GM23338 (cell line): ENCODE measurements at regions not wholly inside any gene's neighbourhood (a gene's known extent, or its start where the extent isn't known, plus 50 kb on each side); places are given as distances from the start of the nearest gene placed in this dataset.
"Not testable (repeated sequence)": the region's sequence is repeated elsewhere in the genome, so short reads cannot be mapped to it uniquely, and the experiment has no call there.

Experiments
- ATAC-seq: fragments of 200-7000 bp; cut with Tn5 transposase; 3 replicates; pipeline ENCODE4 v1.9.1; 2020
- DNase-seq: peaks from one replicate; pipeline ENCODE4 v3.0.0-alpha.2; 2015; ENCODE audit warnings: low spot score
- H2AFZ ChIP-seq: fragments of 200-600 bp; sonication (generic); 2 replicates; pipeline ENCODE4 v1.8.0; 2016; ENCODE audit warnings: antibody characterized with exemption, mild to moderate bottlenecking, moderate library complexity
- H3F3A ChIP-seq: fragments of 200-600 bp; sonication (generic); replicated peaks from 2 replicates; pipeline ENCODE4 v1.8.0; 2017; ENCODE audit warnings: antibody characterized with exemption, mixed run types, low read depth
- H3K27ac ChIP-seq: fragments of 200-600 bp; sonication (generic); 2 replicates; pipeline ENCODE4 v1.6.1; 2016; ENCODE audit warnings: low read depth
- H3K27me3 ChIP-seq: fragments of 200-600 bp; sonication (generic); 2 replicates; pipeline ENCODE4 v1.8.0; 2016; ENCODE audit warnings: mild to moderate bottlenecking, mixed run types, moderate library complexity; ENCODE audit not compliant: insufficient read depth
- H3K36me3 ChIP-seq: fragments of 200-600 bp; sonication (generic); 2 replicates; pipeline ENCODE4 v1.8.0; 2016; ENCODE audit warnings: mild to moderate bottlenecking; ENCODE audit not compliant: insufficient read depth
- H3K4me1 ChIP-seq: fragments of 200-600 bp; sonication (generic); 2 replicates; pipeline ENCODE4 v1.8.0; 2016; ENCODE audit warnings: mild to moderate bottlenecking, moderate library complexity; ENCODE audit not compliant: insufficient read depth
- H3K4me2 ChIP-seq: fragments of 200-600 bp; sonication (generic); 2 replicates; pipeline ENCODE4 v1.7.1; 2017; ENCODE audit warnings: mixed run types
- H3K4me3 ChIP-seq: fragments of 200-600 bp; sonication (generic); 2 replicates; pipeline ENCODE4 v1.6.1; 2016; ENCODE audit warnings: mixed run types
- H3K79me2 ChIP-seq: fragments of 200-600 bp; sonication (generic); replicated peaks from 2 replicates; pipeline ENCODE4 v1.8.0; 2017; ENCODE audit warnings: mild to moderate bottlenecking; ENCODE audit not compliant: insufficient read depth
- H3K9me2 ChIP-seq: fragments of 200-600 bp; sonication (generic); 2 replicates; pipeline ENCODE4 v1.8.0; 2017; ENCODE audit not compliant: insufficient read depth
- H4K20me1 ChIP-seq: fragments of 200-600 bp; sonication (generic); replicated peaks from 2 replicates; pipeline ENCODE4 v1.8.0; 2017; ENCODE audit warnings: mild to moderate bottlenecking; ENCODE audit not compliant: insufficient read depth
- H3K27ac Mint-ChIP-seq: 2 replicates; pipeline ENCODE4 v1.8.0; 2020; ENCODE audit warnings: inconsistent platforms, mild to moderate bottlenecking, moderate library complexity, mixed read lengths
- H3K27me3 Mint-ChIP-seq: 3 replicates; pipeline ENCODE4 v1.8.0; 2022; ENCODE audit warnings: low read depth, mild to moderate bottlenecking, moderate library complexity, mixed read lengths, inconsistent platforms; ENCODE audit not compliant: insufficient read depth, poor library complexity
- H3K36me3 Mint-ChIP-seq: 3 replicates; pipeline ENCODE4 v1.8.0; 2021; ENCODE audit warnings: low read depth, mild to moderate bottlenecking, inconsistent platforms, moderate library complexity, mixed read lengths
- H3K4me1 Mint-ChIP-seq: 3 replicates; pipeline ENCODE4 v1.8.0; 2020; ENCODE audit warnings: mild to moderate bottlenecking, inconsistent platforms, mixed read lengths
- H3K4me3 Mint-ChIP-seq: 3 replicates; pipeline ENCODE4 v1.8.0; 2021; ENCODE audit warnings: moderate library complexity, mild to moderate bottlenecking, inconsistent platforms, mixed read lengths
- H3K9me3 Mint-ChIP-seq: 3 replicates; pipeline ENCODE4 v1.8.0; 2020; ENCODE audit warnings: moderate library complexity, mild to moderate bottlenecking, inconsistent platforms, mixed read lengths
- CREB1 ChIP-seq: fragments of 250-450 bp; sonication (Bioruptor Pico); IDR thresholded peaks from 2 replicates; pipeline ENCODE4 v1.5.0; 2020; ENCODE audit warnings: low read depth, mild to moderate bottlenecking, moderate library complexity
- ETS1 ChIP-seq: IDR thresholded peaks from 2 replicates; pipeline ENCODE4 v1.6.1; 2016; ENCODE audit warnings: antibody characterized with exemption
- EZH2 ChIP-seq: fragments of 200-600 bp; sonication (generic); IDR thresholded peaks from one replicate; pipeline ENCODE4 v1.8.0; 2017; ENCODE audit warnings: antibody characterized with exemption, mild to moderate bottlenecking, low read depth; ENCODE audit not compliant: unreplicated experiment
- EZH2phosphoT487 ChIP-seq: fragments of 200-600 bp; sonication (generic); IDR thresholded peaks from one replicate; pipeline ENCODE4 v1.8.1; 2018; ENCODE audit warnings: antibody characterized with exemption; ENCODE audit not compliant: unreplicated experiment
- JUNB ChIP-seq: IDR thresholded peaks from one replicate; pipeline ENCODE4 v1.6.1; 2016; ENCODE audit warnings: antibody characterized with exemption; ENCODE audit not compliant: unreplicated experiment
- NANOG ChIP-seq: IDR thresholded peaks from 2 replicates; pipeline ENCODE4 v1.6.1; 2016; ENCODE audit warnings: antibody characterized with exemption, borderline replicate concordance
- POLR2AphosphoS5 ChIP-seq: IDR thresholded peaks from 2 replicates; pipeline ENCODE4 v1.6.1; 2016; ENCODE audit warnings: antibody characterized with exemption, low read depth
- REST ChIP-seq: IDR thresholded peaks from one replicate; pipeline ENCODE4 v1.6.1; 2018; ENCODE audit warnings: antibody characterized with exemption; ENCODE audit not compliant: unreplicated experiment
- STAT1 ChIP-seq: IDR thresholded peaks from one replicate; pipeline ENCODE4 v1.6.1; 2016; ENCODE audit warnings: antibody characterized with exemption; ENCODE audit not compliant: unreplicated experiment
- TF ChIP-seq, protein P1 (sequence below), 2 experiments: fragments of 200-600 bp in 1 of 2; sonication (generic) in 1 of 2; conservative IDR thresholded peaks; 2 replicates each; pipeline versions ENCODE4 v1.5.1 to v1.6.1; 2016 to 2017; ENCODE audit warnings: antibody characterized with exemption in 2 of 2, low read depth in 2 of 2, mild to moderate bottlenecking in 2 of 2, moderate library complexity in 1 of 2

DNA sequence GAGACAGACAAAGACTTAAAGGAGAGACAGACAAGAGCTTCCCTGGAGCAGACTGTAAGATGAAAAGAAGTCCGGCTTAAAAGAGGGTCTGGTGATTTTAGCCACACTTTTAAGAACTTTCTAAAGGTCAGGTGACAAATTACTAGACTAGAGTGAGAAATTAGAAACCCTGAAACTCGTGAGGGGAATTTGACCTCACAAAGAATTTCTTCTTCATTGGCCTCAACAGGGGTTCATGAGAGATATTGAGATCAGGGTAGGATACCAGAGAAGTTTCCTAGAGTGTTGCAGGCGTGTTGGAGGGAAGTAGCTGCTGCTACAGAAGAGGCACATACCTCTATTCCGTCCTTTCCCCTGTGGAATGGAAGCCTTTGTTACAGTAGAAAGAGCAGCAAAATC lies 884.4 kb downstream of the KCNT2 start:
- TF ChIP-seq EZH2phosphoT487: no peak
- no peak for TF ChIP-seq NANOG
- no peak for TF ChIP-seq REST
- TF ChIP-seq, protein P1, sequence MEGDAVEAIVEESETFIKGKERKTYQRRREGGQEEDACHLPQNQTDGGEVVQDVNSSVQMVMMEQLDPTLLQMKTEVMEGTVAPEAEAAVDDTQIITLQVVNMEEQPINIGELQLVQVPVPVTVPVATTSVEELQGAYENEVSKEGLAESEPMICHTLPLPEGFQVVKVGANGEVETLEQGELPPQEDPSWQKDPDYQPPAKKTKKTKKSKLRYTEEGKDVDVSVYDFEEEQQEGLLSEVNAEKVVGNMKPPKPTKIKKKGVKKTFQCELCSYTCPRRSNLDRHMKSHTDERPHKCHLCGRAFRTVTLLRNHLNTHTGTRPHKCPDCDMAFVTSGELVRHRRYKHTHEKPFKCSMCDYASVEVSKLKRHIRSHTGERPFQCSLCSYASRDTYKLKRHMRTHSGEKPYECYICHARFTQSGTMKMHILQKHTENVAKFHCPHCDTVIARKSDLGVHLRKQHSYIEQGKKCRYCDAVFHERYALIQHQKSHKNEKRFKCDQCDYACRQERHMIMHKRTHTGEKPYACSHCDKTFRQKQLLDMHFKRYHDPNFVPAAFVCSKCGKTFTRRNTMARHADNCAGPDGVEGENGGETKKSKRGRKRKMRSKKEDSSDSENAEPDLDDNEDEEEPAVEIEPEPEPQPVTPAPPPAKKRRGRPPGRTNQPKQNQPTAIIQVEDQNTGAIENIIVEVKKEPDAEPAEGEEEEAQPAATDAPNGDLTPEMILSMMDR (conservative IDR thresholded peaks at IDR 0.05; ENCODE audit: low read depth in 2 of 2): no peak
- no peak for TF ChIP-seq STAT1
- TF ChIP-seq EZH2: no peak
- no peak for TF ChIP-seq ETS1
- TF ChIP-seq CREB1 (CRISPR knock-in tag): no peak
- no peak for TF ChIP-seq JUNB
- TF ChIP-seq POLR2AphosphoS5: no peak
- H3K4me3 ChIP-seq: no peak overlapping the region
- H3F3A ChIP-seq: no peaks in the 10 kb centered on the region
- Mint-ChIP-seq H3K27ac (no peak overlapping the region), H3K9me3 (no peaks in the 10 kb centered on the region), H3K4me3 (no peak overlapping the region), H3K4me1 (peaks cover 4% of the 10 kb centered on the region; the same call in 1 of the 3 replicates), H3K27me3 (peaks cover 3% of the 10 kb centered on the region), H3K36me3 (no peaks in the 10 kb centered on the region)
- H3K4me1 ChIP-seq: peaks cover 7% of the 10 kb centered on the region
- H3K4me2 ChIP-seq: no peak overlapping the region
- no peak overlapping the region for H2AFZ ChIP-seq
- no peaks in the 10 kb centered on the region for H3K9me2 ChIP-seq
- no peaks in the 10 kb centered on the region for H3K27me3 ChIP-seq
- no peak overlapping the region for H3K27ac ChIP-seq
- H3K79me2 ChIP-seq: no peaks in the 10 kb centered on the region
- DNase-seq (no peak), ATAC-seq (no peak)
- H4K20me1 ChIP-seq: no peaks in the 10 kb centered on the region
- H3K36me3 ChIP-seq: no peaks in the 10 kb centered on the region

GRCh38 chr1:195722852-195723795 lies 885.1 kb downstream of the KCNT2 start:
- not testable (repeated sequence) for H3K27ac Mint-ChIP-seq, DNase-seq, H3K4me3 ChIP-seq, H3K36me3 ChIP-seq, H3K9me2 ChIP-seq, H3K79me2 ChIP-seq, H3F3A ChIP-seq, H3K4me3 Mint-ChIP-seq, H3K4me1 Mint-ChIP-seq, ATAC-seq, H3K4me2 ChIP-seq, H3K27me3 Mint-ChIP-seq, H3K27ac ChIP-seq, H3K27me3 ChIP-seq, H2AFZ ChIP-seq, H3K36me3 Mint-ChIP-seq, H3K9me3 Mint-ChIP-seq, H4K20me1 ChIP-seq
- H3K4me1 ChIP-seq: peaks cover 11% of the 10 kb centered on the region

DNA sequence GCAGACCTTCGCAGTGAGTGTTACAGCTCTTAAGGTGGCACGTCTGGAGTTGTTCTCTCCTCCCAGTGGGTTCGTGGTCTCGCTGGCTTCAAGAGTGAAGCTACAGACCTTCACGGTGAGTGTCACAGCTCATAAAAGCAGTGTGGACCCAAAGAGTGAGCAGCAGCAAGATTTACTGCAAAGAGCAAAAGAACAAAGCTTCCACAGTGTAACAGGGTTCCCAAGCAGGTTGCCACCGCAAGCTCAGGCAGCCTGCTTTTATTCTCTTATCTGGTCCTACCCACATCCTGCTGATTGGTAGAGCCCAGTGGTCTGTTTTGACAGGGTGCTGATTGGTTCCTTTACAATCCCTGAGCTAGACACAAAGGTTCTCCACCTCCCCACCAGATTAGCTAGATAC lies 886.1 kb downstream of the KCNT2 start:
- not testable (repeated sequence) for DNase-seq, H3K27ac Mint-ChIP-seq, H3K27me3 Mint-ChIP-seq, H3K4me3 Mint-ChIP-seq, ATAC-seq, H3K9me2 ChIP-seq, H3F3A ChIP-seq, H3K79me2 ChIP-seq, H3K36me3 Mint-ChIP-seq, H3K4me2 ChIP-seq, H3K9me3 Mint-ChIP-seq, H3K27ac ChIP-seq, H3K4me3 ChIP-seq, H3K36me3 ChIP-seq, H3K4me1 Mint-ChIP-seq, H3K27me3 ChIP-seq, H4K20me1 ChIP-seq, H2AFZ ChIP-seq
- H3K4me1 ChIP-seq: peaks cover 12% of the 10 kb centered on the region
